Adipocyte (in vitro differentiated cells): ENCODE measurements at regions not wholly inside any gene's neighbourhood (a gene's known extent, or its start where the extent isn't known, plus 50 kb on each side); places are given as distances from the start of the nearest gene placed in this dataset.

ENCODE experiments used
- DNase-seq: peaks from one replicate; pipeline ENCODE4 v3.0.0-alpha.2; 2015; ENCODE audit warnings: low read depth
- H3K27me3 ChIP-seq: replicated peaks from 2 replicates; pipeline ENCODE4 v1.7.0; 2013; ENCODE audit warnings: mild to moderate bottlenecking, low read length, moderate library complexity; ENCODE audit not compliant: control insufficient read depth, insufficient read depth
- H3K36me3 ChIP-seq: 2 replicates; pipeline ENCODE4 v1.7.0; 2013; ENCODE audit warnings: low read length, mild to moderate bottlenecking, moderate library complexity; ENCODE audit not compliant: control insufficient read depth, insufficient read depth, severe bottlenecking
- H3K4me1 ChIP-seq: 2 replicates; pipeline ENCODE4 v1.7.0; 2013; ENCODE audit warnings: mild to moderate bottlenecking, low read length, moderate library complexity; ENCODE audit not compliant: control insufficient read depth, insufficient read depth
- H3K4me3 ChIP-seq: 2 replicates; pipeline ENCODE4 v1.7.0; 2013; ENCODE audit warnings: mild to moderate bottlenecking, low read length, moderate library complexity
- H3K9ac ChIP-seq: 2 replicates; pipeline ENCODE4 v1.7.0; 2013; ENCODE audit warnings: mild to moderate bottlenecking, low read length, moderate library complexity
- H3K9me3 ChIP-seq: 2 replicates; pipeline ENCODE4 v1.7.0; 2013; ENCODE audit warnings: mild to moderate bottlenecking, low read length, moderate library complexity; ENCODE audit not compliant: control insufficient read depth

GRCh38 chr5:33148076-33148513 lies 292.7 kb upstream of the TARS1 start:
- H3K4me1 ChIP-seq, result peaks cover 26% of the 10 kb centered on the region
- peak; percentile 96 for DNase-seq
- H3K4me3 ChIP-seq, result peak overlapping the region; percentile 44
- no peaks in the 10 kb centered on the region for H3K36me3 ChIP-seq
- H3K9me3 ChIP-seq, result peaks cover 5% of the 10 kb centered on the region
- peak overlapping the region; percentile 45 for H3K9ac ChIP-seq
- H3K27me3 ChIP-seq, result no peaks in the 10 kb centered on the region

GRCh38 chr5:33153372-33153771 lies 287.4 kb upstream of the TARS1 start:
- H3K9ac ChIP-seq, result no peak overlapping the region
- no peaks in the 10 kb centered on the region for H3K27me3 ChIP-seq
- peaks cover 5% of the 10 kb centered on the region for H3K9me3 ChIP-seq
- no peak for DNase-seq
- H3K4me1 ChIP-seq, result peaks cover 5% of the 10 kb centered on the region
- H3K4me3 ChIP-seq, result no peak overlapping the region
- no peaks in the 10 kb centered on the region for H3K36me3 ChIP-seq

DNA sequence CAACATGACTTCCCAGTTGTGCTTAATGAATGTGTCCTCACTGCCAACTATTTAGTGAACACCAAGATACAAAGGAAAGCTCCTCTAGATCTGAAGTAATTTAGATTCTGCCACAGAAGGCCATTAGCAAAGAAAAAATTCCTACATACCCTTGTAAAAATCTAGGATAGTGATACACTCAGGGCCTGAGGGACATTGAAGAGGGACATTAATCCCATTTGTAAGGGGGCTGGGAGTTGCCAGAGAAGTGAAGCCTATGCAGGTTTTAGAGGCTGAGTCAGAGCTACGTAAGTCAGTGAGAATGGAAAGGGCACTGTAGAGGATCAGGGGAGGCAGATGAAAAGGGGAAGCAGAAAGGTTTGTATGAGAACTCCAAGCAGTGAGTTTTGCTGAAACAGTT lies 286.9 kb upstream of the TARS1 start:
- Histone ChIP-seq H3K36me3 (no peaks in the 10 kb centered on the region), H3K4me1 (peaks cover under 1% of the 10 kb centered on the region), H3K9ac (no peak overlapping the region), H3K4me3 (no peak overlapping the region), H3K9me3 (peaks cover 5% of the 10 kb centered on the region), H3K27me3 (no peaks in the 10 kb centered on the region)
- DNase-seq, result no peak

- Histone ChIP-seq H3K9ac (no peak overlapping the region), H3K36me3 (no peaks in the 10 kb centered on the region), H3K4me3 (no peak overlapping the region), H3K27me3 (no peaks in the 10 kb centered on the region), H3K9me3 (peaks cover 17% of the 10 kb centered on the region), H3K4me1 (no peaks in the 10 kb centered on the region)
- no peak for DNase-seq
Observed at GRCh38 chr5:33160871-33161270, 279.9 kb upstream of the TARS1 start.

DNA sequence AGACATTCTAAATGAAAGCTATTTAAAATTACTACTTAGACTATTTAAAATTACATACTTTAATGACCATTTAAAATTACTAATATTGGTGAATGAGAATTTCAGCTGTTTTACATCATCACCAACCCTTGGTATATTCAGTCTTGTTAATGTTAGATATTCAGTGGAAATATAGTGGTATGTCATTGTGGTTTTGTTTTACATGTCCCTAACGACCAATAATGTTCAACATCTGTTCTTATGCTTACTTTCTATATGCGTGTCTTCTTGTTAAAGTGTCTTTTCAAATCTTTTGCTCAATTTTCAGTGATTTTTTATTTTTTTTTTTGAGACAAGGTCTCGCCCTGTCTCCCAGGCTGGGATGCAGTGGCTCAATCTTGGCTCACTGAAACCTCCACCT lies 279.3 kb upstream of the TARS1 start:
- H3K4me3 ChIP-seq, result no peak overlapping the region
- no peaks in the 10 kb centered on the region for H3K27me3 ChIP-seq
- no peak for DNase-seq
- H3K36me3 ChIP-seq, result no peaks in the 10 kb centered on the region
- peaks cover 19% of the 10 kb centered on the region for H3K9me3 ChIP-seq
- H3K4me1 ChIP-seq, result no peaks in the 10 kb centered on the region
- no peak overlapping the region for H3K9ac ChIP-seq

DNA sequence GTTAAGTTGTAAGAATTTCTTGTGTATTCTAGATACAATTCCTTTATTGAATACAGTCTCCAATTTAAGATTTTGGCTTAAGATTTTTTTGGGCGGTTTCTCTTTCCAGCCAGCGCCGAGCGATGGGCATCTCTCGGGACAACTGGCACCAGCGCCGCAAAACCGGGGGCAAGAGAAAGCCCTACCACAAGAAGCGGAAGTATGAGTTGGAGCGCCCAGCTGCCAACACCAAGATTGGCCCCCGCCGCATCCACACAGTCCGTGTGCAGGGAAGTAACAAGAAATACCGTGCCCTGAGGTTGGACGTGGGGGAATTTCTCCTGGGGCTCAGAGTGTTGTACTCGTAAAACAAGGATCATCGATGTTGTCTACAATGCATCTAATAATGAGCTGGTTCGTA lies 278.7 kb upstream of the TARS1 start:
- Histone ChIP-seq H3K27me3 (no peaks in the 10 kb centered on the region), H3K36me3 (no peaks in the 10 kb centered on the region), H3K9ac (no peak overlapping the region), H3K4me3 (no peak overlapping the region), H3K9me3 (peaks cover 19% of the 10 kb centered on the region), H3K4me1 (no peaks in the 10 kb centered on the region)
- DNase-seq, result no peak

- no peaks in the 10 kb centered on the region for H3K27me3 ChIP-seq
Observed at GRCh38 chr5:33166522-33166921, 274.2 kb upstream of the TARS1 start.

DNA sequence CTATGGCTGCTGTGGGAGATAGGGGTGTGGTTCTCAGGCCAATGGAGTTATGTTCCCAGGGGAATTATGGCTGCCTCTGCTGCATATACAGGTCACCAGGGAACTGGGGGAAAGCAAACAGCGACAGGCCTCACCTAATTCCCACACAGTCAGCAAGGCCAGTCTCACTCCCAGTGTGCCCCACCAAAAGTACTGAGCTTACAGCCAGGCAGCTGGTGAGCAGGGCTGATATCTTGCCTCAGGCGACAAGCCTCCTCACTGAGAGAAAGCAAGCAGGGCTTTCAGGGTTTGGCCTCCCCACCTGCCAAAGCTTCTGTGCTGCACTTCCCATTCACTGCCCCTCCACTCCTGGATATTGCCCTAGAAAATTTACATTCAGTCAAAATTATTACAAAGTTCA lies 273.8 kb upstream of the TARS1 start:
- Histone ChIP-seq H3K36me3 (no peaks in the 10 kb centered on the region), H3K4me1 (no peaks in the 10 kb centered on the region), H3K9ac (no peak overlapping the region), H3K4me3 (no peak overlapping the region), H3K9me3 (peaks cover 43% of the 10 kb centered on the region), H3K27me3 (no peaks in the 10 kb centered on the region)
- no peak for DNase-seq

More at GRCh38 chr5:33166522-33166921, 274.2 kb upstream of the TARS1 start:
- Histone ChIP-seq H3K4me3 (no peak overlapping the region), H3K9ac (no peak overlapping the region), H3K9me3 (peaks cover 43% of the 10 kb centered on the region), H3K4me1 (no peaks in the 10 kb centered on the region), H3K36me3 (no peaks in the 10 kb centered on the region)
- DNase-seq, result no peak

GRCh38 chr5:33167541-33167940 lies 273.2 kb upstream of the TARS1 start:
- Histone ChIP-seq H3K27me3 (no peaks in the 10 kb centered on the region), H3K36me3 (no peaks in the 10 kb centered on the region), H3K9ac (no peak overlapping the region), H3K4me1 (no peaks in the 10 kb centered on the region), H3K9me3 (peaks cover 43% of the 10 kb centered on the region), H3K4me3 (no peak overlapping the region)
- DNase-seq, result peak; percentile 60

DNA sequence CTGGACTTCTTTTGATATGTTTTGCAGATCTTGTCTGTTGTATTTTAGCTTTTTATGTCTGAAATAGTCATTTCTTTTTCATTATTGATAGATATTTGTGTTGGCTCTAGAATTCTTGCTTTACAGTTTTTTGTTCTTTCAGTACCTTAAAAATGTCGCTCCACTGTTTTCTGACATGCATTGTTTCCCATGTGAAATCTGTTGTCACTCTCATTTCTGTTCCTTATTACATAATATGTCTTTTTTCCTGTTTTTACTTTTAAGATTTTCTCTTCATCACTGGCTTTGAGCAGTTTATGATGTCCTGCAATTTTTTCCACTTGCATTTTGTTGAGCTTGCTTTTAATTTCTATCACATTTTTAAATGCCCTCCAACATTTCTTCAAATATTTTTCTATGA lies 270.4 kb upstream of the TARS1 start:
- no peak for DNase-seq

DNA sequence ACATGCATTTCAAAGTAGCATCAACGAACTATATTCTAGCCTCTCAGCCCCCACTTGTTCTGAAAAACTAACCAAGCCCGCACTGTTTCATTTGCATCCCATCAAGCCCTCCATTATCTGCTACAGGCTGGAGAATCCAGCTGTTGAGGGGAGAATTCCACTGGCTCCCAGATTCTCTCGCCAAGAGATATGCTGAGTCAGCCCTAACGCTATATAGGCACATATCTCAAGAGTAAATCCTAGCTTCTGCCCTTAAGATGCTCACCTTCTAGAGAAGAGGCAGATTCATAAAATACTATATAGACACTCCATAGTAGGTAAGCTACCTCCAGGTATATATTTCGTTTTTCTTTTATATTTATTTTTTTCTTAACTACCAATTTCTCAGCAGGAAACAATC lies 266.4 kb upstream of the TARS1 start:
- H3K9me3 ChIP-seq, result peaks cover 20% of the 10 kb centered on the region
- H3K4me3 ChIP-seq, result no peak overlapping the region
- no peaks in the 10 kb centered on the region for H3K27me3 ChIP-seq
- no peak overlapping the region for H3K9ac ChIP-seq
- H3K36me3 ChIP-seq, result no peaks in the 10 kb centered on the region
- DNase-seq, result no peak
- H3K4me1 ChIP-seq, result peaks cover 5% of the 10 kb centered on the region

More for the DNA sequence above, 270.4 kb upstream of the TARS1 start:
- no peak overlapping the region for H3K9ac ChIP-seq
- H3K27me3 ChIP-seq, result no peaks in the 10 kb centered on the region
- peak overlapping the region; percentile 42 for H3K4me3 ChIP-seq
- H3K4me1 ChIP-seq, result no peaks in the 10 kb centered on the region
- peaks cover 31% of the 10 kb centered on the region for H3K9me3 ChIP-seq
- H3K36me3 ChIP-seq, result no peaks in the 10 kb centered on the region

GRCh38 chr5:33179301-33179700 lies 261.5 kb upstream of the TARS1 start:
- Histone ChIP-seq H3K27me3 (no peaks in the 10 kb centered on the region), H3K4me3 (no peak overlapping the region), H3K9ac (no peak overlapping the region), H3K4me1 (peaks cover 17% of the 10 kb centered on the region), H3K9me3 (no peaks in the 10 kb centered on the region), H3K36me3 (no peaks in the 10 kb centered on the region)
- DNase-seq, result peak; percentile 29
